Tibial nerve (tissue), 4 donors: ENCODE measurements at regions not wholly inside any gene's neighbourhood (a gene's known extent, or its start where the extent isn't known, plus 50 kb on each side); places are given as distances from the start of the nearest gene placed in this dataset.

Source experiments
- DNase-seq, 2 donors: peaks; one replicate each; pipeline ENCODE4 v3.0.0-alpha.2; 2019; ENCODE audit warnings: low spot score in 2 of 2
- H3K27ac ChIP-seq, 4 donors: fragments of 200-600 bp; sonication (generic) in 3 of 4; one replicate each; pipeline ENCODE4 v1.5.1; 2017 to 2019; ENCODE audit warnings: mild to moderate bottlenecking in 1 of 4
- H3K27me3 ChIP-seq, 2 donors: fragments of 200-600 bp; sonication (generic) in 1 of 2; one replicate each; pipeline versions ENCODE4 v1.5.1 to v1.6.0; 2017 to 2019
- H3K36me3 ChIP-seq, 3 donors: fragments of 200-600 bp; sonication (generic); one replicate each; pipeline ENCODE4 v1.5.1; 2018 to 2019
- H3K4me1 ChIP-seq, 4 donors: fragments of 200-600 bp; sonication (generic) in 3 of 4; one replicate each; pipeline ENCODE4 v1.5.1; 2017 to 2019
- H3K4me3 ChIP-seq, 4 donors: fragments of 200-600 bp; sonication (generic) in 3 of 4; one replicate each; pipeline ENCODE4 v1.5.1; 2017 to 2019; ENCODE audit warnings: mild to moderate bottlenecking in 1 of 4, moderate library complexity in 1 of 4
- H3K9me3 ChIP-seq, 4 donors: fragments of 200-600 bp; sonication (generic) in 3 of 4; one replicate each; pipeline ENCODE4 v1.5.1; 2017 to 2019
- EP300 ChIP-seq, 2 donors: sonication (generic); formaldehyde crosslinking; IDR thresholded peaks; one replicate each; pipeline ENCODE4 v1.6.1; 2017; ENCODE audit warnings: antibody characterized with exemption in 2 of 2, mild to moderate bottlenecking in 1 of 2
- POLR2A ChIP-seq, 2 donors: fragments of 450-650 bp; IDR thresholded peaks; one replicate each; pipeline ENCODE4 v1.6.1; 2017; ENCODE audit warnings: antibody characterized with exemption in 2 of 2, mild to moderate bottlenecking in 2 of 2, moderate library complexity in 2 of 2
- WGBS, 2 donors: methylation state at CpG; one replicate each; pipeline ENCODE4 v1.1.5; 2018; 5-methylcytosine and 5-hydroxymethylcytosine counted together
- TF ChIP-seq, protein P1 (sequence below), 5 experiments: fragments of 200-600 bp in 3 of 5; fragments of 450-650 bp in 2 of 5; sonication (generic) in 3 of 5; IDR thresholded peaks; one replicate each; pipeline ENCODE4 v1.5.1; 2016 to 2019; ENCODE audit warnings: antibody characterized with exemption in 5 of 5, mild to moderate bottlenecking in 3 of 5, moderate library complexity in 2 of 5

DNA sequence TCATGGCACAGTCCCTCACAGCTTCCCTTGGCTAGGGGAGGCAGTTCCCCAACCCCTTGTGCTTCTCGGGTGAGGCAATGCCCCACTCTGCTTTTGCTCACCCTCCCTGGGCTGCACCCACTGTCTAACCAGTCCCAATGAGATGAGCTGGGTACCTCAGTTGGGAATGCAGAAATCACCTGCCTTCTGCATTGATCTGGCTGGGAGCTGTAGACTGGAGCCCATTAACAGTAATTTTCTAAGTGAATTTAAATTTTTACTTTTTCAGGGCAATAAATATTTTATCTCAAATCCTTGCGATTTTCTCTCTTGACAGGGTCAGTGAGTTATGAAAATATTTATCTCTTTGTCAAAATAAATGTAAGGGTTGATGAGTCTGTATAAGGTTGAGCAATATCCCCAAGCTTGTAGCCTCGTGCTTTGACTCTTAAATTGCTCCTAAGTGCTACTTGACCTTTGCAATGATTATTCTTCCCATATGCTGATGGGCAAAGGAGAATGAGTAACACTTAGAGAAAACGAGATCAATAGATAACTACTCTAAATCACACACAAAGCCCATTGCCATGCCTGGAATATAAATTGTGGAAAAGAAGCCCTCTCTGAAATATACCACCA, 82.1 kb upstream of the MOCS2 start:
- H3K36me3 ChIP-seq: no peaks in the 10 kb centered on the region
- WGBS, 2 donors: 65 to 71% methylated on average over 4 of the region's 4 CpGs
- H3K4me3 ChIP-seq: no peak overlapping the region
- no peak for DNase-seq
- no peaks in the 10 kb centered on the region for H3K27me3 ChIP-seq
- H3K27ac ChIP-seq: no peak overlapping the region
- H3K9me3 ChIP-seq: peaks cover 0 to 6% (median 0%) of the 10 kb centered on the region in 4 donors
- TF ChIP-seq, protein P1, sequence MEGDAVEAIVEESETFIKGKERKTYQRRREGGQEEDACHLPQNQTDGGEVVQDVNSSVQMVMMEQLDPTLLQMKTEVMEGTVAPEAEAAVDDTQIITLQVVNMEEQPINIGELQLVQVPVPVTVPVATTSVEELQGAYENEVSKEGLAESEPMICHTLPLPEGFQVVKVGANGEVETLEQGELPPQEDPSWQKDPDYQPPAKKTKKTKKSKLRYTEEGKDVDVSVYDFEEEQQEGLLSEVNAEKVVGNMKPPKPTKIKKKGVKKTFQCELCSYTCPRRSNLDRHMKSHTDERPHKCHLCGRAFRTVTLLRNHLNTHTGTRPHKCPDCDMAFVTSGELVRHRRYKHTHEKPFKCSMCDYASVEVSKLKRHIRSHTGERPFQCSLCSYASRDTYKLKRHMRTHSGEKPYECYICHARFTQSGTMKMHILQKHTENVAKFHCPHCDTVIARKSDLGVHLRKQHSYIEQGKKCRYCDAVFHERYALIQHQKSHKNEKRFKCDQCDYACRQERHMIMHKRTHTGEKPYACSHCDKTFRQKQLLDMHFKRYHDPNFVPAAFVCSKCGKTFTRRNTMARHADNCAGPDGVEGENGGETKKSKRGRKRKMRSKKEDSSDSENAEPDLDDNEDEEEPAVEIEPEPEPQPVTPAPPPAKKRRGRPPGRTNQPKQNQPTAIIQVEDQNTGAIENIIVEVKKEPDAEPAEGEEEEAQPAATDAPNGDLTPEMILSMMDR (IDR thresholded peaks at IDR 0.05): no peak
- TF ChIP-seq POLR2A (IDR thresholded peaks at IDR 0.05): no peak
- TF ChIP-seq EP300 (IDR thresholded peaks at IDR 0.05): no peak
- no peaks in the 10 kb centered on the region for H3K4me1 ChIP-seq

DNA sequence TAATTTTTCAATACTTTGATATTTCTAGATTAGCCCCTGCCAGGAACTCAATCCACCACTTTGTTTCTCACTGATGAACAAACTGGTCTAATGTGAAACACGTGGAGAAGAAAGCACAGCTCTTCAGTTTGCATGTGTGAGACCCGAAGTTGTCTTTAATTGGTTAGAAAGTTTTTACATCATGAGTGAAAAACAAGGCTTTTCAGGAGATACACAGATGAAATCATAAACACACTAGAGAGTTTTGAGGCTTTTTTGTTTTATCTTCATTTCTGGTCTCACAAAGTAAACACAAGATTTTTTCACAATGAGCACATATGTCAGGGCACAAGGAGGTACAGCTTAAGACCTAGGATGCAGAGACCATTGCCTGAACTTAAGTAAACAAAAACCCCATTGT, 84.5 kb upstream of the MOCS2 start:
- Histone ChIP-seq H3K9me3 (peaks cover 0 to 6% (median 0%) of the 10 kb centered on the region in 4 donors), H3K36me3 (no peaks in the 10 kb centered on the region), H3K4me3 (no peak overlapping the region), H3K4me1 (no peaks in the 10 kb centered on the region), H3K27me3 (no peaks in the 10 kb centered on the region), H3K27ac (no peak overlapping the region)
- 38 to 40% methylated on average over 2 of the region's 2 CpGs for WGBS, 2 donors
- no peak for DNase-seq
- TF ChIP-seq EP300 (IDR thresholded peaks at IDR 0.05) (no peak), POLR2A (IDR thresholded peaks at IDR 0.05) (no peak)
- TF ChIP-seq, protein P1 (IDR thresholded peaks at IDR 0.05): no peak

DNA sequence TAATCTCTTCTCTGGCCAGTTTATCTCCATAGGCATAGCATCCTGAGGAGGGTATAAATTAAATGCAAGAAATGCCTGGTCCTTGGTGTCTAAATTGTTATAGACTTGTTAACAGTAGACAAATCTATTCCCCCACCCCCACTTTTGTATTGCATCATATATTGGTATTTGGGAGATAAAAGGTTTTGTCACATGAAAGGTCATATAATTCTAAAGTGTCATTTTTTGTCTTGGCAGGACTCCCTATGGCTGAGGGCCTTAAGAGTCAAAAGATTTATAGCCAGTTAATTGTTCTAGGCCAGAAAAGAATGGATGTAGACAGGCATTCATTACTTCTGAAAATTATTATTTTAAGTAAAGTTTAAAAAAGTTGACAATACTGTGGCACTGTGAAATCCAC, 90.3 kb upstream of the MOCS2 start:
- Histone ChIP-seq H3K36me3 (no peaks in the 10 kb centered on the region), H3K9me3 (no peaks in the 10 kb centered on the region), H3K27me3 (no peaks in the 10 kb centered on the region), H3K4me1 (no peaks in the 10 kb centered on the region), H3K4me3 (no peak overlapping the region), H3K27ac (no peak overlapping the region)
- no peak for DNase-seq
- TF ChIP-seq, protein P1 (IDR thresholded peaks at IDR 0.05): no peak
- TF ChIP-seq POLR2A (IDR thresholded peaks at IDR 0.05): no peak
- no peak for TF ChIP-seq EP300 (IDR thresholded peaks at IDR 0.05)

DNA sequence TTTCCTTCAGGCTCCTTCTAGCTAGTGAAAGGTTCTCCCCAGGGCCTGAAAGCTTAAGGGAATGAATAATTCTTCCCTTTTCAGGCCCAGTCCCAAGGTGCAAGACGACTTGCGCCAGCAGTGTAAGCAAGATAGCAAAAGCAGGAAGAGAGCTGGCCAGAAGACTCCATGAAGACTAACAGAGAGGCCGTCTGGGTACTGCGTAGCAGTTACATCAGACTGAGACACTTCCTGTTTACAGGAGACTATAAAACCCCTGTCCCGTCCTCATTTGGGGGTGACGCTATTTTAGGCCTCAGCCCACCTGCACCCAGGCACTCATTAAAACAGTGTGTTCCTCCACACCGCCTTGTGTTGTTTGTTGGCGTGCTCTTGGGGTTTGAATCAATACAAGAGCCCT, 90.7 kb upstream of the MOCS2 start:
- TF ChIP-seq EP300 (IDR thresholded peaks at IDR 0.05): no peak
- TF ChIP-seq, protein P1 (IDR thresholded peaks at IDR 0.05): no peak
- no peak for TF ChIP-seq POLR2A (IDR thresholded peaks at IDR 0.05)
- WGBS, 2 donors: 72 to 73% methylated on average over 8 of the region's 8 CpGs
- Histone ChIP-seq H3K9me3 (no peaks in the 10 kb centered on the region), H3K27me3 (no peaks in the 10 kb centered on the region), H3K4me1 (no peaks in the 10 kb centered on the region), H3K36me3 (no peaks in the 10 kb centered on the region), H3K27ac (no peak overlapping the region), H3K4me3 (no peak overlapping the region)
- DNase-seq: no peak

DNA sequence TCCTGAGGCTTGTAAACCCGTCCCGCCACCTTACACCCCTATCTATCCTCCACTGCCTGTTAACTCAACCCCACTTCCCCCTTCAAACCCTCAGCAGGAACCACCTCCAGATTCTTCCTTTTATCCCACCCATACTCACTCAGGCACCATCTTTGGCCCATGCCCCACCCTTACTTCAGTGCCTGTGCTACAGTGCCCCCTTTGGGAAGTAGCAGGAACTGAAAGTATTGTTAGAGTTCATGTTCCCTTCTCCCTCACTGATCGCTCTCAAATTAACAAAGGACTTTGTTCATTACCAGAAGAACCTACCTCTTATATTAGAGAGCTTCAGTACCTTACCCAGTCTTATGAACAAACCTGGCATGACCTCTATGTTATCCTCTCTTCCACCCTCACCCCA, 92.2 kb upstream of the MOCS2 start:
- Histone ChIP-seq H3K4me3 (no peak overlapping the region), H3K4me1 (no peaks in the 10 kb centered on the region), H3K27ac (no peak overlapping the region), H3K36me3 (no peaks in the 10 kb centered on the region), H3K27me3 (no peaks in the 10 kb centered on the region), H3K9me3 (no peaks in the 10 kb centered on the region)
- TF ChIP-seq EP300 (IDR thresholded peaks at IDR 0.05) (no peak), POLR2A (IDR thresholded peaks at IDR 0.05) (no peak)
- TF ChIP-seq, protein P1 (IDR thresholded peaks at IDR 0.05): no peak
- DNase-seq: no peak
- 93 to 97% methylated on average over 3 of the region's 3 CpGs for WGBS, 2 donors
